ENCODE measurements at regions not wholly inside any gene's neighbourhood (a gene's known extent, or its start where the extent isn't known, plus 50 kb on each side); places are given as distances from the start of the nearest gene placed in this dataset.

DNA sequence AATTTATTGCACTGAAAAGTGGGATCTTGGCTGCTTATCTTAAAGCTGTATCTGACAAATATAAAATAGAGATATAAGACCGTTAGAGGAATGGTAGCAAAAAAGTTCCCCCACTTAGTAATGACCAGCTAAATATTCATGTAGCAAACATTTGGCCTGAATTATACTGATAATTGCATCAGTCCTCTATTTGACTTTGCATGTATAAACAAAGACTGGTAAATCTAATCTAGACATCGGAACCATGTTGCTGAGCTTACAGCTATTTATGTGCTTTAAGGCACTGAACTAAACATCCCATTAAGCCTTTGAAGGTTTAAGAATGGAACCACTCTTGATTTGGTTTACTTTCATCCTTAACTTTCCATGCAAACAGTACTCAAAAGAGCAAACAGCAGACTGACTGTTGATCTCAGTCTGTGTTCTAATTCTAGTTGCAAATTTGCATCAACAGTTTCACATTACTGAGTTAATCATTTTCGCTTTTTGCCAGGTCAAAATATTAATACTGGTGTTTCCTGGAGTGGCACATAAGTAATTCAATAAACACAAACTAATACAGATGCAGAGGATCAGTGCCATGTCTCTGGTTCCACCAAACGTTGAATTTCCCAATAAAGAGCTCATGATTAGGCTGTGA lies 203.5 kb upstream of the HTR2A start:
- CTCF ChIA-PET: no interaction called here
- intact Hi-C loops (cut with micrococcal nuclease): no loop called here

More for the DNA sequence above, 203.5 kb upstream of the HTR2A start:
- H3K36me3 ChIP-seq (ENCODE audit: control insufficient read depth in 2 of 2, extremely low read depth in 1 of 2, insufficient read depth in 2 of 2, low read length in 2 of 2): no peaks in the 10 kb centered on the region
- H3K4me1 ChIP-seq (ENCODE audit: control insufficient read depth, extremely low read depth, insufficient read depth, low read length): no peaks in the 10 kb centered on the region
- no peaks in the 10 kb centered on the region for H3K9me3 ChIP-seq (replicated peaks; ENCODE audit: control insufficient read depth, insufficient read depth, low read length)
- H3K9ac ChIP-seq (replicated peaks; ENCODE audit: extremely low read depth, insufficient read depth, low read length): no peak overlapping the region
- H4K20me1 ChIP-seq (replicated peaks; ENCODE audit: control insufficient read depth, extremely low read depth, insufficient read depth, low read length): no peaks in the 10 kb centered on the region
- no peaks in the 10 kb centered on the region for H3K9me1 ChIP-seq (replicated peaks; ENCODE audit: control insufficient read depth, extremely low read depth, insufficient read depth, low read length)
- POLR2A ChIA-PET: no interaction called here
- no peak overlapping the region for H3K4me3 ChIP-seq (replicated peaks in 1 of 3; ENCODE audit: insufficient read depth in 1 of 3, low read depth in 1 of 3, low read length in 3 of 3)
- H3K27me3 ChIP-seq (ENCODE audit: control insufficient read depth in 2 of 2, insufficient read depth in 2 of 2, low read length in 2 of 2): no peaks in the 10 kb centered on the region
- TF ChIP-seq, protein P1, sequence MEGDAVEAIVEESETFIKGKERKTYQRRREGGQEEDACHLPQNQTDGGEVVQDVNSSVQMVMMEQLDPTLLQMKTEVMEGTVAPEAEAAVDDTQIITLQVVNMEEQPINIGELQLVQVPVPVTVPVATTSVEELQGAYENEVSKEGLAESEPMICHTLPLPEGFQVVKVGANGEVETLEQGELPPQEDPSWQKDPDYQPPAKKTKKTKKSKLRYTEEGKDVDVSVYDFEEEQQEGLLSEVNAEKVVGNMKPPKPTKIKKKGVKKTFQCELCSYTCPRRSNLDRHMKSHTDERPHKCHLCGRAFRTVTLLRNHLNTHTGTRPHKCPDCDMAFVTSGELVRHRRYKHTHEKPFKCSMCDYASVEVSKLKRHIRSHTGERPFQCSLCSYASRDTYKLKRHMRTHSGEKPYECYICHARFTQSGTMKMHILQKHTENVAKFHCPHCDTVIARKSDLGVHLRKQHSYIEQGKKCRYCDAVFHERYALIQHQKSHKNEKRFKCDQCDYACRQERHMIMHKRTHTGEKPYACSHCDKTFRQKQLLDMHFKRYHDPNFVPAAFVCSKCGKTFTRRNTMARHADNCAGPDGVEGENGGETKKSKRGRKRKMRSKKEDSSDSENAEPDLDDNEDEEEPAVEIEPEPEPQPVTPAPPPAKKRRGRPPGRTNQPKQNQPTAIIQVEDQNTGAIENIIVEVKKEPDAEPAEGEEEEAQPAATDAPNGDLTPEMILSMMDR (IDR thresholded peaks at IDR 0.05; ENCODE audit: extremely low read depth in 1 of 2, insufficient read depth in 1 of 2, low read depth in 1 of 2, low read length in 2 of 2): no peak
- TF ChIP-seq MAX (IDR thresholded peaks at IDR 0.05; ENCODE audit: insufficient read depth, insufficient read length) (no peak), GATA2 (IDR thresholded peaks at IDR 0.05; ENCODE audit: insufficient read depth, insufficient read length, low read depth, low read length) (no peak), JUN (IDR thresholded peaks at IDR 0.05; ENCODE audit: borderline replicate concordance, insufficient read depth, insufficient read length, low read depth) (no peak), POLR2AphosphoS5 (IDR thresholded peaks at IDR 0.05; ENCODE audit: insufficient read depth, low read depth, low read length) (no peak)
- no TSS peak for BruUV-seq (replicated peaks)
- FAIRE-seq (no peak), DNase-seq (ENCODE audit: low read depth, low spot score) (no peak)
- no peak overlapping the region for H3K27ac ChIP-seq (ENCODE audit: insufficient read depth, low read depth, low read length)
- H2AFZ ChIP-seq (ENCODE audit: low read depth, low read length): no peak overlapping the region
- no peak overlapping the region for H3K4me2 ChIP-seq (ENCODE audit: insufficient read depth, low read length)
- dilution Hi-C loops (cut with MboI; ENCODE audit: extremely low pct_ligation_motif_present, low sequenced_read_pairs): no loop called here
- no peaks in the 10 kb centered on the region for H3K79me2 ChIP-seq (ENCODE audit: control insufficient read depth, insufficient read depth, low read length)
